GM12878 (cell line): ENCODE measurements at regions not wholly inside any gene's neighbourhood (a gene's known extent, or its start where the extent isn't known, plus 50 kb on each side); places are given as distances from the start of the nearest gene placed in this dataset.

ENCODE experiments used
- ATAC-seq: fragments of 200-7000 bp; cut with Tn5 transposase; 3 replicates; pipeline ENCODE4 v1.9.1; 2020; ENCODE audit warnings: mild to moderate bottlenecking, moderate library complexity
- BruUV-seq: library from RNA; stranded (reverse); fragments of 400-500 nt; replicated peaks from 2 replicates; lab custom pipeline; 2021; lab: Mats Ljungman, UMichigan
- CTCF ChIA-PET: fragments of 300-600 bp; sonication (Branson Sonifier 250); formaldehyde crosslinking; extraction: SDS; loops from one replicate; lab custom pipeline; 2021; ENCODE audit warnings: inconsistent platforms; lab: Yijun Ruan, JAX
- POLR2A ChIA-PET: fragments of 350-600 bp; formaldehyde crosslinking; extraction: SDS; loops from one replicate; lab custom pipeline; 2021; ENCODE audit warnings: inconsistent platforms; lab: Charles Lee
- RAD21 ChIA-PET: fragments of 300-600 bp; sonication (Branson Sonifier 250); formaldehyde crosslinking; loops from one replicate; lab custom pipeline; 2023; ENCODE audit warnings: antibody characterized with exemption; ENCODE audit not compliant: unreplicated experiment; lab: Charles Lee
- SMC1A ChIA-PET: fragments of 300-600 bp; sonication (Branson Sonifier 250); formaldehyde crosslinking; loops from one replicate; lab custom pipeline; 2023; ENCODE audit not compliant: unreplicated experiment, uncharacterized antibody; lab: Charles Lee
- DNase-seq: peaks from one replicate; pipeline ENCODE4 v3.0.0-alpha.2; 2011; ENCODE audit warnings: low read depth, low spot score
- FAIRE-seq: peaks from 3 replicates; lab custom pipeline; 2011; peaks lifted over from hg19 to GRCh38; lab: Jason Lieb, UNC
- H2AFZ ChIP-seq: 2 replicates; pipeline ENCODE4 v1.6.0; 2011; ENCODE audit warnings: low read depth, low read length, control low read depth; ENCODE audit not compliant: control insufficient read depth
- H3K27ac ChIP-seq: 2 replicates; pipeline ENCODE4 v1.5.1; 2011; ENCODE audit warnings: control low read depth; ENCODE audit not compliant: control insufficient read depth, insufficient read depth
- H3K27me3 ChIP-seq, 2 experiments: replicated peaks in 1 of 2; 2 replicates each; pipeline versions ENCODE4 v1.6.0 to v1.6.1; 2011; ENCODE audit warnings: low read length in 1 of 2; ENCODE audit not compliant: control insufficient read depth in 2 of 2, insufficient read depth in 2 of 2
- H3K36me3 ChIP-seq, 2 experiments: 2 replicates each; pipeline ENCODE4 v1.5.1; 2011; ENCODE audit warnings: low read length in 1 of 2; ENCODE audit not compliant: control insufficient read depth in 2 of 2, insufficient read depth in 2 of 2
- H3K4me1 ChIP-seq: 2 replicates; pipeline ENCODE4 v1.6.1; 2011; ENCODE audit warnings: mild to moderate bottlenecking, low read length, moderate library complexity, mixed read lengths; ENCODE audit not compliant: control insufficient read depth, insufficient read depth
- H3K4me2 ChIP-seq: 2 replicates; pipeline ENCODE4 v1.6.0; 2011; ENCODE audit warnings: control low read depth; ENCODE audit not compliant: control insufficient read depth, insufficient read depth
- H3K4me3 ChIP-seq: fragments of 200-600 bp; sonication (generic); 2 replicates; pipeline ENCODE4 v1.5.1; 2016
- H3K79me2 ChIP-seq: 2 replicates; pipeline ENCODE4 v1.6.0; 2011; ENCODE audit warnings: low read length; ENCODE audit not compliant: control insufficient read depth, insufficient read depth
- H3K9ac ChIP-seq: 2 replicates; pipeline ENCODE4 v1.8.0; 2011; ENCODE audit warnings: low read length, control low read depth, mixed read lengths; ENCODE audit not compliant: control insufficient read depth, insufficient read depth
- H3K9me3 ChIP-seq: replicated peaks from 3 replicates; pipeline ENCODE4 v1.5.1; 2011; ENCODE audit warnings: mild to moderate bottlenecking, low read length; ENCODE audit not compliant: control insufficient read depth, insufficient read depth
- H4K20me1 ChIP-seq: 2 replicates; pipeline ENCODE4 v1.6.0; 2011; ENCODE audit not compliant: control insufficient read depth, insufficient read depth
- ATF2 ChIP-seq: IDR thresholded peaks from 2 replicates; pipeline ENCODE4 v1.6.1; 2012; ENCODE audit warnings: low read length, inconsistent platforms
- CHD2 ChIP-seq: IDR thresholded peaks from 2 replicates; pipeline ENCODE4 v1.6.1; 2011; ENCODE audit warnings: low read depth, low read length, improper control_type of control experiment, borderline replicate concordance
- EZH2 ChIP-seq: IDR thresholded peaks from 2 replicates; pipeline ENCODE4 v1.6.1; 2012; ENCODE audit warnings: low read depth, mild to moderate bottlenecking, control low read depth, inconsistent platforms, low read length, borderline replicate concordance; ENCODE audit not compliant: control insufficient read depth
- IKZF2 ChIP-seq, 2 experiments: fragments of 450-650 bp; IDR thresholded peaks; 2 replicates each; pipeline ENCODE4 v1.6.1; 2017; ENCODE audit warnings: mild to moderate bottlenecking in 2 of 2, moderate library complexity in 2 of 2
- IRF4 ChIP-seq: IDR thresholded peaks from 2 replicates; pipeline ENCODE4 v1.6.1; 2011; ENCODE audit warnings: low read depth, low read length
- PAX5 ChIP-seq: IDR thresholded peaks from 2 replicates; pipeline ENCODE4 v1.6.1; 2011; ENCODE audit warnings: low read depth, low read length, borderline replicate concordance
- PML ChIP-seq: IDR thresholded peaks from 2 replicates; pipeline ENCODE4 v1.6.1; 2012; ENCODE audit warnings: low read length, inconsistent platforms
- POU2F2 ChIP-seq: IDR thresholded peaks from 3 replicates; pipeline ENCODE4 v1.6.1; 2011; ENCODE audit warnings: low read depth, mild to moderate bottlenecking, low read length, borderline replicate concordance
- RELA ChIP-seq: fragments of 450-650 bp; IDR thresholded peaks from 2 replicates; pipeline ENCODE4 v1.8.0; 2014; ENCODE audit warnings: borderline replicate concordance; ENCODE audit not compliant: partially characterized antibody
- SMAD5 ChIP-seq: IDR thresholded peaks from 2 replicates; pipeline ENCODE4 v1.6.1; 2016; ENCODE audit warnings: antibody characterized with exemption, low read depth
- SREBF2 ChIP-seq: IDR thresholded peaks from 2 replicates; pipeline ENCODE4 v1.6.1; 2012; ENCODE audit warnings: mild to moderate bottlenecking, low read length
- TBL1XR1 ChIP-seq: IDR thresholded peaks from 2 replicates; pipeline ENCODE4 v1.6.1; 2012; ENCODE audit warnings: low read depth, low read length, improper control_type of control experiment
- ZSCAN29 ChIP-seq: fragments of 450-650 bp; IDR thresholded peaks from 2 replicates; pipeline ENCODE4 v1.6.1; 2017; ENCODE audit warnings: mild to moderate bottlenecking, moderate library complexity
- WGBS: methylation state at CpG from one replicate; pipeline ENCODE4 v1.1.6; 2016; ENCODE audit warnings: low lambda C conversion rate; ENCODE audit not compliant: insufficient replicate concordance, insufficient coverage; ENCODE audit errors: missing lambda C conversion rate; 5-methylcytosine and 5-hydroxymethylcytosine counted together
- in situ Hi-C: fragments of 300-500 bp; cut with MboI; formaldehyde crosslinking; loops from 9 replicates; pipeline ENCODE4 v1.14.3; 2018; ENCODE audit warnings: mixed read lengths
- intact Hi-C: fragments of 100-400 bp; cut with micrococcal nuclease; formaldehyde crosslinking; loops from one replicate; pipeline ENCODE4 v1.14.2; 2022; ENCODE audit not compliant: unreplicated experiment
- TF ChIP-seq, protein P1 (sequence below): fragments of 450-650 bp; conservative IDR thresholded peaks from 2 replicates; pipeline ENCODE4 v1.6.1; 2017; ENCODE audit warnings: mild to moderate bottlenecking, moderate library complexity

DNA sequence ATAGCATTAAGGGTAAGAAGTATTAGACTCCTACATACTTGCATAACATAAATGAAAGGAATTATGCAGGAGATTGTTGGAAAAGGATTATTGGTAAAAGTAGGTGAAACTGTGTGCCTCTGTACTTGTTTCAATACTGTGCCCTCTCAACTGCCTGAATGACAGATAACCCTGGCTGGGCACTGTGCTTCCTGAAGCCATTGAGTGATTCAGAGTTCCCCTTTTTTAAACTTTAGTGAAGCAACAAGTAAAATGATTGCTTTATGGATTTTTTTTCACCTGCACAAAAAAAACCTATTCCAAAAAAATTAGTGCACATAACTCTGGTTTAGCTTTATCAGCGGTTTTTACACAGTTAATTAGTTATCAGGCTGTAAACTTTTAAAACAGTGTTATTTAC, 204.8 kb downstream of the TRAM1L1 start:
- no peak for FAIRE-seq
- Histone ChIP-seq H3K27me3 (no peaks in the 10 kb centered on the region), H4K20me1 (no peaks in the 10 kb centered on the region), H3K36me3 (no peaks in the 10 kb centered on the region), H3K4me1 (no peaks in the 10 kb centered on the region), H3K79me2 (no peaks in the 10 kb centered on the region), H3K9ac (no peak overlapping the region), H3K4me2 (no peak overlapping the region), H3K9me3 (no peaks in the 10 kb centered on the region), H2AFZ (no peak overlapping the region), H3K4me3 (no peak overlapping the region), H3K27ac (no peak overlapping the region)
- BruUV-seq, result no TSS peak
- RAD21 ChIA-PET, result no interaction called here
- intact Hi-C loops (no loop called here), in situ Hi-C loops (no loop called here)
- no peak for TF ChIP-seq POU2F2
- TF ChIP-seq RELA, result no peak
- TF ChIP-seq, protein P1, sequence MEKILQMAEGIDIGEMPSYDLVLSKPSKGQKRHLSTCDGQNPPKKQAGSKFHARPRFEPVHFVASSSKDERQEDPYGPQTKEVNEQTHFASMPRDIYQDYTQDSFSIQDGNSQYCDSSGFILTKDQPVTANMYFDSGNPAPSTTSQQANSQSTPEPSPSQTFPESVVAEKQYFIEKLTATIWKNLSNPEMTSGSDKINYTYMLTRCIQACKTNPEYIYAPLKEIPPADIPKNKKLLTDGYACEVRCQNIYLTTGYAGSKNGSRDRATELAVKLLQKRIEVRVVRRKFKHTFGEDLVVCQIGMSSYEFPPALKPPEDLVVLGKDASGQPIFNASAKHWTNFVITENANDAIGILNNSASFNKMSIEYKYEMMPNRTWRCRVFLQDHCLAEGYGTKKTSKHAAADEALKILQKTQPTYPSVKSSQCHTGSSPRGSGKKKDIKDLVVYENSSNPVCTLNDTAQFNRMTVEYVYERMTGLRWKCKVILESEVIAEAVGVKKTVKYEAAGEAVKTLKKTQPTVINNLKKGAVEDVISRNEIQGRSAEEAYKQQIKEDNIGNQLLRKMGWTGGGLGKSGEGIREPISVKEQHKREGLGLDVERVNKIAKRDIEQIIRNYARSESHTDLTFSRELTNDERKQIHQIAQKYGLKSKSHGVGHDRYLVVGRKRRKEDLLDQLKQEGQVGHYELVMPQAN, result no peak
- no peak for TF ChIP-seq ATF2
- no peak for TF ChIP-seq IRF4
- no peak for TF ChIP-seq IKZF2 (IDR thresholded peaks at IDR 0.05)
- no peak for TF ChIP-seq EZH2
- TF ChIP-seq TBL1XR1, result no peak
- TF ChIP-seq ZSCAN29, result no peak
- TF ChIP-seq SREBF2, result no peak
- no peak for TF ChIP-seq PAX5
- no peak for TF ChIP-seq SMAD5
- TF ChIP-seq CHD2, result no peak
- no peak for TF ChIP-seq PML
- no peak for DNase-seq
- SMC1A ChIA-PET, result no interaction called here
- POLR2A ChIA-PET, result no interaction called here
- CTCF ChIA-PET, result no interaction called here
- ATAC-seq, result 0 out of 3 replicates have a peak, but pooled peaks have one; percentile 24
- WGBS, result 0% methylated on average over 1 of the region's 1 CpG
